ENCODE measurements at regions not wholly inside any gene's neighbourhood (a gene's known extent, or its start where the extent isn't known, plus 50 kb on each side); places are given as distances from the start of the nearest gene placed in this dataset.
"Not testable (repeated sequence)": the region's sequence is repeated elsewhere in the genome, so short reads cannot be mapped to it uniquely, and the experiment has no call there.

DNA sequence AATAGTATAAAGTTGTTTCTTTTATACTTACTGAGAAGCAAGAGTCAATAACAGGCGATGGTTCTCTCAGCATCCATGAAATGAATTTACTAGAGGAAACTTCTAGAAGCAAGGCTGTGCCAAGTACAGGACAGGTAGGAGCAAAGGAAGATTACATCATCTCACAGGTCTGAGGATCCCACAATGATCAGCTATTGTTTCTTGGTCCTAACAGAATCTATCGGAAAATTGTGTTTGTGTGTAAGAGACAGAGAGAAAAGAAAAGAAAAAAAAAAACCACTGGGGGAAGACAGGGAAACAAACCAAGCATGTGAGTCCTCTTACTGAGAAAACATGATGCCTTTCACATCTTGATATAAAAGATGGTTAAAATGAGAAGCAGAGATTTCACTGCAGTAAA lies 535.0 kb upstream of the NRP1 start:
- H4K20me1 ChIP-seq (ENCODE audit: insufficient read depth, low read length): no peaks in the 10 kb centered on the region
- no peak overlapping the region for H3K4me2 ChIP-seq (ENCODE audit: insufficient read depth, low read length)
- H3K4me1 ChIP-seq (ENCODE audit: insufficient read depth, low read length): no peaks in the 10 kb centered on the region
- TF ChIP-seq, protein P1, sequence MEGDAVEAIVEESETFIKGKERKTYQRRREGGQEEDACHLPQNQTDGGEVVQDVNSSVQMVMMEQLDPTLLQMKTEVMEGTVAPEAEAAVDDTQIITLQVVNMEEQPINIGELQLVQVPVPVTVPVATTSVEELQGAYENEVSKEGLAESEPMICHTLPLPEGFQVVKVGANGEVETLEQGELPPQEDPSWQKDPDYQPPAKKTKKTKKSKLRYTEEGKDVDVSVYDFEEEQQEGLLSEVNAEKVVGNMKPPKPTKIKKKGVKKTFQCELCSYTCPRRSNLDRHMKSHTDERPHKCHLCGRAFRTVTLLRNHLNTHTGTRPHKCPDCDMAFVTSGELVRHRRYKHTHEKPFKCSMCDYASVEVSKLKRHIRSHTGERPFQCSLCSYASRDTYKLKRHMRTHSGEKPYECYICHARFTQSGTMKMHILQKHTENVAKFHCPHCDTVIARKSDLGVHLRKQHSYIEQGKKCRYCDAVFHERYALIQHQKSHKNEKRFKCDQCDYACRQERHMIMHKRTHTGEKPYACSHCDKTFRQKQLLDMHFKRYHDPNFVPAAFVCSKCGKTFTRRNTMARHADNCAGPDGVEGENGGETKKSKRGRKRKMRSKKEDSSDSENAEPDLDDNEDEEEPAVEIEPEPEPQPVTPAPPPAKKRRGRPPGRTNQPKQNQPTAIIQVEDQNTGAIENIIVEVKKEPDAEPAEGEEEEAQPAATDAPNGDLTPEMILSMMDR (IDR thresholded peaks at IDR 0.05; ENCODE audit: borderline replicate concordance, extremely low read depth, low read length, poor library complexity, severe bottlenecking): no peak
- no peak for TF ChIP-seq EZH2 (IDR thresholded peaks at IDR 0.05; ENCODE audit: borderline replicate concordance, low read depth, low read length, severe bottlenecking)
- DNase-seq (no peak), ATAC-seq (ENCODE audit: insufficient read depth, low read depth) (no peak)
- H3K27ac ChIP-seq (ENCODE audit: low read length): no peak overlapping the region
- H3K79me2 ChIP-seq (ENCODE audit: insufficient read depth, low read length): no peaks in the 10 kb centered on the region
- H2AFZ ChIP-seq (ENCODE audit: low read depth, low read length): no peak overlapping the region
- H3K9ac ChIP-seq (ENCODE audit: low read depth, low read length): no peak overlapping the region
- H3K36me3 ChIP-seq (ENCODE audit: insufficient read depth, low read length): no peaks in the 10 kb centered on the region
- no peaks in the 10 kb centered on the region for H3K9me3 ChIP-seq (ENCODE audit: insufficient read depth, low read length, severe bottlenecking)
- peaks cover 3% of the 10 kb centered on the region for H3K27me3 ChIP-seq (ENCODE audit: insufficient read depth, low read length, poor library complexity)
- no peak overlapping the region for H3K4me3 ChIP-seq (ENCODE audit: low read depth in 1 of 2, low read length in 2 of 2)

DNA sequence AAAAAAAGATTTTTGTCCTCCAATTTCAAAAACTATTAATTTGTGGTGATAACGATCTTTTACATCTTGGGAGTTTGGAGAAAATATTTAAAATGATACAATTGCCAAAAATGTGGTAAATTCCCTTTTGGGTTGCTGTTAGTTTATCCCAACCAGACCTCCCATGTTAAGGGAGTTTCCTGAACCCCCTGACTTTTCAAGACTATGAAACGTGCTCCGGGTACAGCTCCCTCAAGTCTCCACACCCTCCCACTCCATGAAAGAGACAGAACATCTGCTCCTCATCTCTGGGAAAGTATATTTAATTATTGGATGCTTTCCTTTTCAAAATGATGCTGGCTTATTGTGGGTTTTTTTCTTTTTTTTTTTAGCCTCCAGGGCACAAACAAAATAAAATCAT lies 534.6 kb upstream of the NRP1 start:
- H4K20me1 ChIP-seq (ENCODE audit: insufficient read depth, low read length): no peaks in the 10 kb centered on the region
- ATAC-seq (ENCODE audit: insufficient read depth, low read depth): no peak
- no peak for DNase-seq

DNA sequence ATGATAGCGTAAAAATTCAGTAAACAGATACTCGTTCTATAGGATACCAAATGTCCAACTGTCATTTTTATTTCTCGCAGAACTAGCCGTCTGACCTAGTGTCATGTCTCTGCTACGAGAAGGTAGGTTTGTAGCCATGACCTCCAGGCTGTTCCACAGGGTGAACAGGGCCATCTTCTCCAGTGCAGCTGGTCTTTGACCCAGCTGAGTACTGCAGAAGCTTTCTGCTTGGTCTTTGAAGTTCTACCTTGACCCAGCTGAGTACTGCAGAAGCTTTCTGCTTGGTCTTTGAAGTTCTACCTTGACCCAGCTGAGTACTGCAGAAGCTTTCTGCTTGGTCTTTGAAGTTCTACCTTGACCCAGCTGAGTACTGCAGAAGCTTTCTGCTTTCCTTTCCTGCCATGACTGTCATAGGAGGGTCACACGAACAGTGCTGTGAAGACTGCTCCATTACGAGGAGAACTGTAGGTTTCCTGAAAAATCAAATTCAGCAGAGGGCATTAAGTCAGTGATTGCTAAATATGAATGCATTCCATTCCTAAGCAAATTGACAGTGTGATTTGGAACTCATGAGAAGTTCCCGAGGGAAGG lies 532.8 kb upstream of the NRP1 start:
- not testable (repeated sequence) for H3K36me3 ChIP-seq (ENCODE audit: insufficient read depth, low read length); H2AFZ ChIP-seq (ENCODE audit: low read depth, low read length); H3K9me3 ChIP-seq (ENCODE audit: insufficient read depth, low read length, severe bottlenecking); H3K4me3 ChIP-seq (ENCODE audit: low read depth in 1 of 2, low read length in 2 of 2); H3K4me2 ChIP-seq (ENCODE audit: insufficient read depth, low read length); DNase-seq; H3K79me2 ChIP-seq (ENCODE audit: insufficient read depth, low read length); H4K20me1 ChIP-seq (ENCODE audit: insufficient read depth, low read length); ATAC-seq (ENCODE audit: insufficient read depth, low read depth); H3K27me3 ChIP-seq (ENCODE audit: insufficient read depth, low read length, poor library complexity); H3K9ac ChIP-seq (ENCODE audit: low read depth, low read length); H3K4me1 ChIP-seq (ENCODE audit: insufficient read depth, low read length); H3K27ac ChIP-seq (ENCODE audit: low read length)

More for the DNA sequence above, 534.6 kb upstream of the NRP1 start:
- TF ChIP-seq, protein P1 (IDR thresholded peaks at IDR 0.05; ENCODE audit: borderline replicate concordance, extremely low read depth, low read length, poor library complexity, severe bottlenecking): no peak
- TF ChIP-seq EZH2 (IDR thresholded peaks at IDR 0.05; ENCODE audit: borderline replicate concordance, low read depth, low read length, severe bottlenecking): no peak
- Histone ChIP-seq H3K4me2 (ENCODE audit: insufficient read depth, low read length) (no peak overlapping the region), H3K9me3 (ENCODE audit: insufficient read depth, low read length, severe bottlenecking) (no peaks in the 10 kb centered on the region), H3K79me2 (ENCODE audit: insufficient read depth, low read length) (no peaks in the 10 kb centered on the region), H3K27ac (ENCODE audit: low read length) (no peak overlapping the region), H2AFZ (ENCODE audit: low read depth, low read length) (no peak overlapping the region), H3K4me1 (ENCODE audit: insufficient read depth, low read length) (no peaks in the 10 kb centered on the region), H3K9ac (ENCODE audit: low read depth, low read length) (no peak overlapping the region), H3K4me3 (ENCODE audit: low read depth in 1 of 2, low read length in 2 of 2) (no peak overlapping the region), H3K27me3 (ENCODE audit: insufficient read depth, low read length, poor library complexity) (peaks cover 3% of the 10 kb centered on the region), H3K36me3 (ENCODE audit: insufficient read depth, low read length) (no peaks in the 10 kb centered on the region)

DNA sequence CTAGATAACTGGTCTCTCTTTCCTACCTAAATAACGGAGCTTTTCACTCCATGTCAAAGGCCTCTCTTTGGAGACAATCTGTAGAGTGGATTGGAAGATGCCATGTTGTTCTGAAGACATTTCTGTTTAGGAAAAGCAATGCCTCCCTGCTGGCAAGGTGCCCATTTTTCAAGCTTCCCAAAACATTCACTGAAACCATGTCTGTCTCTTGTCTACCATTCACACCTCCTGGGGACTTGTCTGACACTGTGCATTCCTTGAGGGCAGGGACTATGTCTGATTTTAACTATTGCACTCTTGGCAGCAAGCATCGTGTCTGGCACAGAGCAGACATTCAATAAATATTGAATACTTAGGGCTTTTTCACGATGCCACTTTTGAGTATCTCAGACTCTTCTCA lies 528.9 kb upstream of the NRP1 start:
- H3K4me3 ChIP-seq (ENCODE audit: low read depth in 1 of 2, low read length in 2 of 2): no peak overlapping the region
- no peaks in the 10 kb centered on the region for H4K20me1 ChIP-seq (ENCODE audit: insufficient read depth, low read length)
- no peak overlapping the region for H3K4me2 ChIP-seq (ENCODE audit: insufficient read depth, low read length)
- DNase-seq (no peak), ATAC-seq (ENCODE audit: insufficient read depth, low read depth) (no peak)
- no peaks in the 10 kb centered on the region for H3K9me3 ChIP-seq (ENCODE audit: insufficient read depth, low read length, severe bottlenecking)
- no peak overlapping the region for H2AFZ ChIP-seq (ENCODE audit: low read depth, low read length)
- no peaks in the 10 kb centered on the region for H3K36me3 ChIP-seq (ENCODE audit: insufficient read depth, low read length)
- no peak overlapping the region for H3K27ac ChIP-seq (ENCODE audit: low read length)
- H3K27me3 ChIP-seq (ENCODE audit: insufficient read depth, low read length, poor library complexity): peaks cover 3% of the 10 kb centered on the region
- no peaks in the 10 kb centered on the region for H3K79me2 ChIP-seq (ENCODE audit: insufficient read depth, low read length)
- H3K9ac ChIP-seq (ENCODE audit: low read depth, low read length): no peak overlapping the region
- TF ChIP-seq, protein P1 (IDR thresholded peaks at IDR 0.05; ENCODE audit: borderline replicate concordance, extremely low read depth, low read length, poor library complexity, severe bottlenecking): no peak
- TF ChIP-seq EZH2 (IDR thresholded peaks at IDR 0.05; ENCODE audit: borderline replicate concordance, low read depth, low read length, severe bottlenecking): no peak
- H3K4me1 ChIP-seq (ENCODE audit: insufficient read depth, low read length): no peaks in the 10 kb centered on the region
